GM19463 (cell line): ENCODE measurements at regions not wholly inside any gene's neighbourhood (a gene's known extent, or its start where the extent isn't known, plus 50 kb on each side); places are given as distances from the start of the nearest gene placed in this dataset.
"Not testable (repeated sequence)": the region's sequence is repeated elsewhere in the genome, so short reads cannot be mapped to it uniquely, and the experiment has no call there.

Source experiments
- ATAC-seq: cut with Tn5 transposase; IDR thresholded peaks from one replicate; pipeline ENCODE4 v1.9.1; 2021; ENCODE audit warnings: mild to moderate bottlenecking, moderate library complexity; ENCODE audit not compliant: unreplicated experiment

DNA sequence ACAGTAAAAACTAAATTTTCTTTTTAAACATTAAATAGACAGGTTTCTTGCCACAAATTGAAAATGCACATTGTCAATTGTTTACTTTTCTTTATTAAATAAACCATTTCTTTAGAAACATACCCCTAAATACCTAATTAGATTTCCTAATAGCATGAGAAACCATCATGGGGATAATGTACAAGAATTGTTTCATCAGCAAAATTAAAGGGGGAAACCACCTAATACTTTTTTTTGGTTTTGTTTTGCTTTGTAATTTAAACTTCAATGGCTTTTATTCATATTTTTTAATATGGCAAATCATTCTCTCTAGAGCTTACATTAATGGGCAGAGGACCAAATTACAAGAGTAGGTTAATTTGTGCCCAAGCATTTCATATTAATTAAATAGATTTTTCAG is 987.9 kb downstream of the EPHA7 start:
- ATAC-seq, result no peak

DNA sequence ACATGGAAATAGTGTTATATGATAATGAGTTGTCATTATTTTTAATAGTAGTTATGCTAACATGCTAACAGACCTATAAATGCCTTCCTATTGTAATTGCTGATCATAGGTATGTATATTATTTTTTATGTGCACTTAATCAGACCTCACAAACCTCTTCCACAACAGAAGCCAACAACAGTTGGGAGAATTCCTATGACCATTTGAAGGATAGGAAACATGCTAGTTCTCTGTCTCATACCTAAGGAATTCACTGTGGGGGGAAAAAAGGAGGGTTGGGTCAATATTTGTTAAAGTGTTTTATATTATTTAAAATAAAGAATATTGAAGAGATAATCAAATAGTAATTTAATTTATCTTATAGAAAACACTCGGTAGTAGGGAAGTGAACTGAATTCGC is 990.9 kb downstream of the EPHA7 start:
- no peak for ATAC-seq

DNA sequence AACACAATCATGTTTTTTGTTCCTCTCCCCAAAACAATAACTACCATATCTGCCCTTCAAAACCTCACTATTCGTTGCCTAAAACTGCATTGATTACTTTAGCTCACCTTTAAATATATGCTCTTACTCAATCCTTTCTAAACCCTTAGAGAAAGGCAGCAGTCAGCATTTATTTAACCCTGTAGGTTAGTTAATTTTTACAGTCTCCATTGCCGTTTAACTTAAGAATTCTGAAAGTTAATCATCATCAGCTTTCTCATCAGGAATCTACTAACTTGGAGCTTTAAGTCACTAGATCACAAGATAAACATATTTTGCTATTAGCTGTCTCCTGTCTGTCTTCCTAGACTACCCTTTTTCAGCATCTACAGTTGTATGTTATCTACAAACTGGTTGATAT is 991.9 kb downstream of the EPHA7 start:
- ATAC-seq, result no peak

DNA sequence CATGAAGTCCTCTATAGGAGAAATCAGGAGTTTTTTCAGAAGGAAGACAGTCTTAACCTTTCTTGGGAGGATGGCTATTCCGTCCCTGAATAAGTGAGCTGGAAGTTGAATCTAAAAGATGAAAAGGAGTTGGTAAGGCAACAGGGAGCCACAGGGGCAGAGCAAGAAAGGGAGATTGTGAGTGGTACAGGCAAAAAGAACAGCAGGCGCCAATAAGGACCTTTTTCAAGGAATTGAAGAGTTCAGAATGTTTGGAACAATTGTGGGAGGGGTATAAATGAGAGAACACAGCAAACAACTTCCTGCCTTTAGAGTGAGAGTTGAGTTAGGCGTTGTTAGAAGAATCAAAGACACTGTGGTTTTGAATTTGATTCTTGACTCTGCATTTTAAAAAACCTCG is 1003.7 kb downstream of the EPHA7 start:
- ATAC-seq, result no peak

DNA sequence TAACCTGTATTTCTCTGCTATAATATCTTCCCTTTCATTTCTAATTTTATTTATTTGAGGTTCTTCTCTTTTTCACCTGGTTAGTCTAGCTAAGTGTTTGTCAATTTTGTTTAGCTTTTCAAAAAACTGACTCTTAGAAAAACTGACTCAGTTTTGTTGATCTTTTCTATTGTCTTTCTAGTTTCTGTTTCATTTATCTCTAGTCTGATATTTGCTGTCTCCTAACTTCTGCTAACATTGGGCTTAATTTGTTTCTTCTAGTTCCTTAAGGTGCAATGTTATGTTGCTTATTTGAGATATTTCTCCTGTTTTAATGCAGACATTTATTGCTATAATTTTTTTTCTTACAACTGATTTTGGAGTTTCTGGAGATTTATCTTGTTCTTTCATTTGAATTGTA is 1011.0 kb downstream of the EPHA7 start:
- no peak for ATAC-seq

DNA sequence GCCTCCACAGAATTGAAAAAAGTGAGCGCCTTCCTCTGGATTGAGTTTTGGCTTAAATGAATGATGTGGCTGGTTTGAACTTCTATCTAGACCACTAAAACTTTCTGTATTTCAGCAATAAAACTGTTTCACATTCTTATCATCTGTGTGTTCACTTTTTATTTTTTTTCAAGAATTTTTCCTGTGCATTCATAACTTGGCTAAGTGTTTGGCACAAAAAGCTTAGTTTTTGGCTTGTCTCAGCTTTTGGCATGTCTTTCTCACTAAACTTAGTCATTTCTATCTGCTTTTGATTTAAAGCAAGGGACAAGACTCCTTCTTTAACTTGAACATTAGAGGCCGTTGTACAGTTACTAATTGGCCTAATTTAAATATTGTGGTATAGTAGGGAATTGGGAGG is 1015.1 kb downstream of the EPHA7 start:
- ATAC-seq, result no peak

DNA sequence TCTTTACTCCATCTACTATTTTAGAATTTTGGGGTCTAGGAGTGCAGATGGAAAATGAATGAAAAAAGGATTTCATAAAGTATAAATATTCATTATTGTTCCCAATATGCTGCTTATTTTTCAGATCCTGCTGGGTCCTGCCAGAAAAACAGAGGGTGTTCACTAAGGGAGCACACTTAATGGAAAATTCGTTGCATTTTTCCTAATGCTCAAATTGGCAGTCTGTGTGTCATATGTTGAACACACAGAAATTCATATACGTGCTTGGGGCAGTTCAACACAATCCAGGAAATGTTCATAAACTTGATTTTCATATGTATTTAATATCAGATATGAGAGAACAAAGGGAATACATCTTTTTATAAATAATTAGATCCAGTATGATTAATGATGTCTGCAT is 1019.4 kb downstream of the EPHA7 start:
- no peak for ATAC-seq

DNA sequence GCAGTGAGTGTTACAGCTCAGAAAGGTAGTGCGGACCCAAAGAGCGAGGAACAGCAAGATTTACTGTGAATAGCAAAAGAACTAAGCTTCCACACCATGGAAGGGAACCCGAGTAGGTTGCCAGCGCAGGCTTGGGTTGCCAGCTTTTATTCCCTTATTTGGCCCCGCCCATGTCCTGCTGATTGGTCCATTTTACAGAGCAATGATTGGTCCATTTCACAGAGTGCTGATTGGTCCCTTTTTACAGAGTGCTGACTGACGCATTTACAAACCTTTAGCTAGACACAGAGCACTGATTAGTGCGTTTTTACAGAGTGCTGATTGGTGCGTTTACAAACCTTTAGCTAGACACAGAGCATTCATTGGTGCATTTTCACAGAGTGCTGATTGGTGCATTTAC is 1030.7 kb downstream of the EPHA7 start:
- not testable (repeated sequence) for ATAC-seq

DNA sequence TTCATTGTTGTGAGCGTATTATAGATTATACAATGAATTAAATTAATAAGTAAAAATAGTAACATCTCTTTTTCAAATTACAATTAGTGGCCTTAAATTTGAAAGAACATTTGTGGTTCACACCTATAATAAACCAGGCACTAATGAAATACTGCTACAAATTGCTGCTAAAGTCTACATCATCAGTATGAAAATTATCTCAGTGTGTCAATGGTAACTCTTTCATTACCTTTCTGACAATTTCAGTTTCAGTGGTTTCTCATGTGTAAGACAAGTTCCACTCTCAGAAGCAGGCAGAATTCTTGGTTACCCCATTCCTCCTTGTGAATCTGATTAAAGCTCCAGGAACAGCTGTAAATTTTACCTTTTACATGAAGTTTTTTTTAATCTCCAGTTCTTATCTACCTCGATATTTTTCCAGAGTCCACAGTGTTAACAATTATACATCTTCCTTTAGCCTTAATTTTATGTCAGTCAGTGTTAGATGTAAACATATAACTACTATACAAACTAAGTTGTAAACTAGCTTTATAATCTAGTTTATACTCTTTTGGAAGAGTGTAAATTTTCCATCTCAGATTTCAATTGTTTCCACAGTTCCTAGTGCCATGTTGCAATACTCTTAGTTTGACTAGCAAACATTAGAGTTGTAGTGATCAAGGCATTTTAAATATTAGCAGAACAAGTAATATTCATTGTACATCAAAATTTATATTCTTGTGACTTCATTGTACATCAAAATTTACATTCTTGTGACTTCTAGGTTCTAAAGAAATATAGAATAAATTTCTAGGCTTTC is 1038.4 kb downstream of the EPHA7 start:
- peak; percentile 48 for ATAC-seq

DNA sequence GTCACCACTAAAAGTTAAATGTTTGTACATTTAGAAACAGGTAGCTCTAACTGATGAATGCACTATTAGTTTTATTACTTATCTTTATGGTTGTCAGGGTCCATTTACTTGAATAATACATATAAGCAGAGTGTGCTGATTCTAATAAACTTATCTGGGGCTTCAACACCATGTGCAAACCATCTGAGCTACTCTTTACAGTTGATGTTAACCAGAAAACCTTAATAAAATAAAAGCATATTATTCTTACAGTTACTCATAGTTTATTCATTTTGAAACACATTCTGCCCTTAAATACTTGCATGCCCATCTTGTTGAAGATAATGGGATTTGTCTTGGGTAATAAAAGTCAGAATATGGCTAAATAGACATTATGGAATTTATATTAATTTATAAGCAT is 1042.2 kb downstream of the EPHA7 start:
- no peak for ATAC-seq

DNA sequence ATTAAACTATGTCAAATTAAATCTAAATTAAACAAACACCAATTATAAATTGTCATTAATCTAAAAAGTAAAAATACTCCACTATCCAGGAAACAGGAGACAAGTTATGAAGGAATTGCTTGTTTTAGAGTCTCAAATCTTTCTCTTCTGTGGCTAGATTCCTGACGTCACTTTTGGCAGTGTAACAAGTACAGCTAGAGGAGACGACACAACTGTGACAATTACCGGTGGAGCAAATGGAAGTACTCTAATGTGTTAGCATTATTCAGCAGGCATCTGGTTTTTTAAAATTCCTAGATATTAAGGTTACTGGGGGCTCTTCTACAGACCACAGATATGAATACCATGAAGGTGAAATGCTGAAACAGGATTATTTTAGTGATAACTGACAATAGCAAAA is 1042.7 kb downstream of the EPHA7 start:
- ATAC-seq, result no peak

DNA sequence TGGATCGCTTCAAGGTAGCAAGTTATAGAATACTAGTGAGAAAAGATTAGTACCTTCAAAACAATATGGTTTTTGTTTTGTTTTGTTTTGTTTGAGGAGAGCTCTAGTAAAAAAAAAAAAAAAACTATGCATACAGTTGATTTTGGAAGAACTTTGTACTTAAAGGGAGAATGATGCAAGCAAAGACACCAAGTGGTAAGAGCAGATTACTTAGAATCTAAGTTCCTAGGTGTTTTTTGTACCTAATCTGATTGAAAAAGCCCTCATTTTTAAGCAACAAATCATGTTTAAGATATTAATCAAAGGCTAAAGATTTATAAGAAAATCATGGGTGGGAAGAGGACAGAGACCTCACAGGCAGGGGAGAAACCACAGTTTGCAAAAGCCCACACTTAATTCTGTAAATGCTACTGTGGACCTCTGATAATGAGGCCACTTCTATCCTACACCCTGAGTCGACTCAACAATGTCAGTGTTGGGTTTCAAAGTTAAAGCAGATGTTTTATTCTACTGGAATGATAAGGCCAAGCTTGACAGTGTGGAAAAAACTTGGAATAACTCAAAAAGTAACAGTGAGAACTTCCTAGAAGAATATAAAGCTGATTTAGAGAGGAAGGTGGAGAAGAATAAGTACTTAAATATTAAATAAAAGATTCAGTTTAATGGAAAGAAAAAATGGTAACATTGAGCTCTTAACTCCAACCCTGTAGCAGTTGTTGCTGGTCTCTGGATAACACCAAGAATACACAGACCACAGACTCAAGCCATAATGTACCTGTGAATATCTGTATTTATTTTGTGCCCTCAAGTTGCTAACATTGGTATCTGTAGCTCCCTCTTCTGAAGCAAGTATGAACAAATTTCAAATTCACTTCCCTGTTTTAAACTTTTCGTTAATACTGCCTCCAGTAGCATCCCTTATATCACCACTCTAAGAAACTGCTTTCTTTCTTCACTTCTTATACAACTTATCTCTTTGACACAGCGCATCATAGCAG is 1047.8 kb downstream of the EPHA7 start:
- no peak for ATAC-seq

DNA sequence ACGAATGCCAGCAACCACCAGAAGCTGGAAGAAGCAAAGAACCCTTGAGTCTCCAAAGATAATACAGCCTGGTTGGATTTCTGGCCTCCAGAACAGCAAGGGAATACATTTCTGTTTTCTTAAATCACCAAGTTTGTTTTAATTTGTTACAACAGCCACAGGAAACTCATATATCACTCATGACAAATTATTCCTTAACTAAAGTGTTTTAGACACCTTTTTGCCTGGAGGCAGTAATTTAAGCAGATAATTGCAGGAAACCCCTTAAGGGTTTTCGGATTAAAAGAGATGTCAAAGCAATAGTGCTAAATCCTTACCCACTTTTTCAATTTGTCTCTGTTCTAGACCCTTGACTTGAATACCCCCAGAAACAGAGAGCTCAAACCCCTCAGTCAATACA is 1050.0 kb downstream of the EPHA7 start:
- no peak for ATAC-seq

DNA sequence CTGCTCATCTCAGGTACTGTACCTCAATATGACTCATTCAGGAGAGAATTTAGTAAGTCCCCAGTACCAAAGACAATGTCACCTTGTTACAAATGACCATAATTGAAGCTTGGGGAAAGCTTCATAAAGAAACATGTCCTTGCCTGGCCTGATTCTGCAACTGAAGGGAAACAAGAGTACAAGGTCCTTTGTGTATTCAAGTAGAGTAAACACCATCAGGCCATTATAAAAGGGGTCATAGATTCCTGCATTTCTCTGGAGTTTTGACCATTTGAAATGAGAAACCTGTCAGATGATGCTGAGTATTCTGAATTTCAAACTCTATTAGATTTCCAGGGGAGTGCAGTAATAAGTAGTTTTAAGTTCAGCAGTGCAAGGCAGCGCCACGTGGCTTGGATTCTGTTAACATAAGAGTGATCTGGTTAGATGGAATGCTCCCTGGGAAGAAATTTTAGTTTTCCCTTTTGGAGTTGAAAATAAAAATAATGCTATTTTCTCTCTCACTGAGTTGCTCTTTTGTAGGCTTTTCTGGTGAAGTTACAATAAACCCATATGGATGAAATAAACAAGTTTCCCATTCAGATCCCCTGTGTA is 1054.3 kb downstream of the EPHA7 start:
- ATAC-seq, result no peak

DNA sequence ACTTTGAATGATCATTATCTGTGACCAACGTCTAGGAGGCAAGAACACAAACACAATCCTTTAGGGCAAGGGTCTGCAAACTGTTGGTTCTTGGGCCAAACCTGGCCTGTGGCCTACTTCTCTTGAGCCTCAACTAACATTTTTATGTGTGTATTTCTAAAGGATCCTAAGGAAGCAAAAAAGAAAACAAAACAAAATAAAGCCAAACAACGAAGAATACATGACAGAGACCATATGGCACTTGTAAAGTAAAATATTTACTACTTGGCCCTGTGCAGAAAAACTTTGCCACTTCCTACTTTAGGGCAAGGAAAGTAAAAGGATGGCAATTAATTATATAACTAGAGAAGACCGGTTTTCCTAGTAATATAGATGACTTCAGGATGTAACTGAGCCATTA is 1056.2 kb downstream of the EPHA7 start:
- ATAC-seq, result no peak

DNA sequence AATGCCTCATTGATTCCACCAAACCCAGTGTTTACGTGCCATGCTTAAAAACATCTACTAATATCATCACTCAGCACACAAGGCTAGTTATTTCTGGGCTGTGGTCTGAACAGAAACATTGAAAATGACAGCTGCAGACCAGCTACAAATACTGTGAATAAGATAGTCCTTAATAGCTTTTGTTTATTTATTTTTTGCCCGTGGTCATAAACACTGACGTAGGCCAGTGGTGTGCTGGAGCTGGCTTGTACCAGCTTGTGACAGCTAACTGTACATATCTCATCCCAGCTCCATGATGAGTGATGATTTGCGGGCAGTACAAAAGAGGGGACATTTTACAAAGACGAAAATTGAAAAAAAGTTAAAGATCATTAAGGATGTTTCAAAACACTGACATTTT is 1057.0 kb downstream of the EPHA7 start:
- no peak for ATAC-seq

DNA sequence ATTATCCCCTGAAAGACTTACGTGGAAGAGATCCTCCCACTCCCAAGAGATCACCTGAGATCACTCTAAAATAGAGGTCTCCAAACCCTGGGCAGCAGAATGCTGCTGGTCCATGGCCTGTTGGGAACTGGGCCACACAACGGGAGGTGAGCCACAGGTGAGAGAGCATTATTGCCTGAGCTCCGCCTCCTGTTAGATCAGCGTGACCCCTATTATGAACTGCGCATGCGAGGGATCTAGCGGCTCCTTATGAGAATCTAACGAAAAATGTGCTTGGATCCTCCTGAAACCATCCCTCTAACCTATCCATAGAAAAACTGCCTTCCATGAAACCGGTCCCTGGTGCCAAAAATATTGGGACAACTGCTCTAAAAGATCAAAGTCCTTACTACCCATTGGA is 1057.4 kb downstream of the EPHA7 start:
- ATAC-seq, result no peak

DNA sequence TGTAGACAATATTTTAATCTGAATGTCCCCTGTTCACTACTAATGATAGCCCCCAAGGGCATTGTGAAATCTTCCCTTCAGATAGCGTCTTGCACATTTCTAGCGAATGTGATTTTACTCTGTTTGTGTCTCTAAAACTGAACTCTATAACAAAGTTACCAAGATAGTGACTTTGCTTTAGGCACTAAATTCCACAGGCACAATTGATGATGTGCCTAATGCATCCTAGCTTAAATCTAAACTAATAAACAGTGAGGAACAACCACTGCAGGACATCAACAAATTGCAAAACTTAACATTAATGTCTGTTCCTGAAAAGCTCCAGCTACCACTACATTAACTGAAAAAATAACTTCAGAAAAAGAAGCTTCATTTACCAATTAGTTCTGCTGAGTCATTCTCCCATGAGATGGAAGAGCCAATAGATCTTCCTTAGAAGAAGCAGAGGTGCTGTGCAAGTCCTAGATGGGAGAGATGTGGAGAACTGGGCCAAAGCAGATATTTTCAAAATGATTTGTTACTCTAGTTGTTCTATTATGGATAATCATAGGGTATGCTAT is 1065.0 kb downstream of the EPHA7 start:
- ATAC-seq, result no peak

DNA sequence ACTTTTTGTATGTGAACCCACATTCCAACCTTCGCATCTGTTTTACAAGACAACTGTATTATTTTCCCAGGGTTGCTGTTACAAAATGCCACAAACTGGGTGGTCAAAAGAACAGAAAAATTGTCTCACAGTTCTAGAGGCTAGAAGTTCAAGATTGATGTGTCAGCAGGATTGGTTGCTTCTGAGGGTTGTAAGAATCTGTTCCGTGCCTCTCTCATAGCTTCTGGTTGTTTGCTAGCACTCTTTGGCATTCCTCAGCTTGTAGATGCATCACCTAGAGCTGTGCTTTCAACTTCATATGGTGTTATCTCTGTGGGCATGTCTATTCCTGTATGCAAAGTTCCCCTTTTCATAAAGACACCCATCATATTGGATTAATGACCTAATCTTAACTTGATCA is 1067.2 kb downstream of the EPHA7 start:
- no peak for ATAC-seq

DNA sequence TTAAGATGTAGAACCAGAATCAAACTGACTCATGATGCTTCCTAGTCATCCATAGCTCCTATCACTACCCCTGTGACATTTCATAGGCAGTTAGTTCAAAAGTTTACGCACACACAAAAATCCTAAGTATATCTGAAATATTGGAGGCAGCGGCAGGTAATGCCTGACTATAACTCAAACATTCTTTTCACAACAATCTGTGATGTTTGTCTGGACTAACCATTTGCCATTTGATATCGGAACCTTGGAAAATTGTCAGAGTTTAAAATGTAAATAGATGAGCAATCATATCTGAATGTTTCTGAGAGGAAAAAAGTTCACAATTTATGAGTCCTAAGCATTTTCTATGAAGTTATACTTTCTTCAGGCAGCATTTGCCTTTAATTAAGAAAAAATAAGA is 1078.2 kb downstream of the EPHA7 start:
- no peak for ATAC-seq

DNA sequence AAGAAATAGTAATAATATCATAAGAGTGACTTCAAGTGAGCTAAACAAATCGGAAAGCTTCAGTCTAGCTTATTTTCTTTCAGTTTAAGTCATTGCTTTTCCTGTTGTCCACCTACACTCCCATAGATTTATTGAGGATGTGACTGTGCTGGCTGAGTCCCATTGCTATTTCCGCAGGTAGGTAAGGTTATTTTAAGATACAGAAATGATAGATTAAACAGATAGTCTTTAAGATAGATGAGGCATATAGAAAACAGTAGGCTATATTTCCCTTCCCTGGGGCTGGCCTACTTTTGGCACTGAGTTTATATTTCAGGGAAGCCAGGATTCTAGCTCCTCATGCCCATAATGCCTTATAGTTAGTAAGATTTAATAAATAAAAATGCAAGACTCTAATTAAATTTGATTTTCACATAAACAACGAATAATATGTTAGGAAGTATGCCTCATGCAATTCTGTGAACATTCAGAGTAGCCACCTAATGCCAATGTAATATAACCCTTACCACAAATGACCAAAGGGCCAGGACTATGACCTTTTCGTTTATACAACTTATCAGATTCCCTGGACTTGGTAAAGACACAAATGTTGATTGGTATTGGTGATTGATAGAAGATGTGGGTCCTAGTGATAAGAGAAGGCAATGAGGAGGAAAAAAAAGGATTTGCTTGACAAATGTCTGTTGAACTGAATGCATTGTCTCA is 1079.3 kb downstream of the EPHA7 start:
- no peak for ATAC-seq
